HepG2 (cell line): ENCODE measurements at regions not wholly inside any gene's neighbourhood (a gene's known extent, or its start where the extent isn't known, plus 50 kb on each side); places are given as distances from the start of the nearest gene placed in this dataset.

Experiments used
- CTCF ChIP-seq: sonication (generic); formaldehyde crosslinking; IDR thresholded peaks from 2 replicates; pipeline ENCODE4 v1.5.0; 2020; ENCODE audit warnings: mild to moderate bottlenecking, missing genetic modification reagents, moderate library complexity
- DPF2 ChIP-seq: sonication (generic); formaldehyde crosslinking; IDR thresholded peaks from 2 replicates; pipeline ENCODE4 v1.4.0; 2020; ENCODE audit warnings: mild to moderate bottlenecking, low read depth, missing genetic modification reagents, borderline replicate concordance
- MXD4 ChIP-seq: IDR thresholded peaks from 2 replicates; pipeline ENCODE4 v1.6.1; 2016; ENCODE audit warnings: mild to moderate bottlenecking, missing biosample characterization, missing genetic modification reagents
- NRL ChIP-seq: sonication (generic); formaldehyde crosslinking; IDR thresholded peaks from 2 replicates; pipeline ENCODE4 v1.5.0; 2020; ENCODE audit warnings: missing genetic modification reagents, mild to moderate bottlenecking, moderate library complexity, borderline replicate concordance
- POLR2AphosphoS5 ChIP-seq: IDR thresholded peaks from 2 replicates; pipeline ENCODE4 v1.6.1; 2012; ENCODE audit warnings: low read depth, low read length
- SPEN ChIP-seq: sonication (generic); formaldehyde crosslinking; IDR thresholded peaks from 2 replicates; pipeline ENCODE4 v1.5.1; 2020; ENCODE audit warnings: low read depth, mild to moderate bottlenecking, missing genetic modification reagents
- SRF ChIP-seq: IDR thresholded peaks from 2 replicates; pipeline ENCODE4 v1.6.1; 2011; ENCODE audit warnings: mild to moderate bottlenecking, low read depth, low read length, moderate library complexity
- SRSF9 ChIP-seq: fragments of 200-400 bp; formaldehyde crosslinking; IDR thresholded peaks from 2 replicates; pipeline ENCODE4 v1.6.1; 2018; ENCODE audit warnings: borderline replicate concordance, mild to moderate bottlenecking, low read depth, low read length; ENCODE audit not compliant: insufficient read depth, poor library complexity, severe bottlenecking
- ZBED4 ChIP-seq: sonication (generic); formaldehyde crosslinking; IDR thresholded peaks from 2 replicates; pipeline ENCODE4 v1.4.0; 2020; ENCODE audit warnings: missing genetic modification reagents, borderline replicate concordance
- ZNF24 ChIP-seq: fragments of 450-650 bp; IDR thresholded peaks from 2 replicates; pipeline ENCODE4 v1.6.1; 2017; ENCODE audit warnings: antibody characterized with exemption, mild to moderate bottlenecking
- ZNF501 ChIP-seq: sonication (generic); formaldehyde crosslinking; IDR thresholded peaks from 2 replicates; pipeline ENCODE4 v1.5.1; 2020; ENCODE audit warnings: mild to moderate bottlenecking, moderate library complexity, missing genetic modification reagents
- ZNF549 ChIP-seq: sonication (generic); formaldehyde crosslinking; IDR thresholded peaks from 2 replicates; pipeline ENCODE4 v1.5.0; 2020; ENCODE audit warnings: missing genetic modification reagents
- ZNF589 ChIP-seq: sonication (generic); formaldehyde crosslinking; conservative IDR thresholded peaks from 2 replicates; pipeline ENCODE4 v1.8.0; 2022; ENCODE audit warnings: mild to moderate bottlenecking, moderate library complexity, missing genetic modification reagents

GRCh38 chr5:155094455-155094854, 80.9 kb downstream of the KIF4B start:
- TF ChIP-seq ZNF549 (CRISPR knock-in tag): no peak
- TF ChIP-seq ZNF24: no peak
- no peak for TF ChIP-seq CTCF (CRISPR knock-in tag)
- no peak for TF ChIP-seq MXD4 (CRISPR knock-in tag)
- TF ChIP-seq POLR2AphosphoS5: no peak
- no peak for TF ChIP-seq ZBED4 (CRISPR knock-in tag)
- no peak for TF ChIP-seq ZNF589
- no peak for TF ChIP-seq ZNF501 (CRISPR knock-in tag)
- TF ChIP-seq SRSF9: no peak
- no peak for TF ChIP-seq DPF2
- TF ChIP-seq SRF: no peak
- TF ChIP-seq NRL (CRISPR knock-in tag): no peak
- TF ChIP-seq SPEN (CRISPR knock-in tag): no peak
